ENCODE measurements at regions not wholly inside any gene's neighbourhood (a gene's known extent, or its start where the extent isn't known, plus 50 kb on each side); places are given as distances from the start of the nearest gene placed in this dataset. TPM values are rescaled to one million over a fixed set of nuclear protein-coding genes. Genes with fewer than 3 reads are reported as not detected.

DNA sequence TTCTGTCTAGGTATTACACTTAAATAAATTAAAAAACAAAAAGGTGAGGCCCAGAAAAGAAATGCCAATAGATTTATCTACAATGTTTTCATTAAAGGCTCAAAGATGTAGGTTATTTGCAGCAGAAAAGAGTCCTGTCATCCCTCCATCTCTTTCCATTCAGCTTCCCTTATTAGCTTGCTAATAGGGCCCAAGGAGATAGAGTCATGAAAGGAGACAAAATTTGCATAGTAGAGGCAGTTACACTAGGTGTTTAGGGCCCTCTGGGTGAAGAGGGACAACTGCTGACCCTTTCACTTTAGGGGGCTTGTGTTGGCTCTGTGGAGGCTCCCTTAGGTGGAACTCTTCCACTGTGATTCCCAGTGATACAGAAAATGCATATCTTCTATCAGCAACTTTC lies 58.4 kb upstream of the TACR3 start:
- Histone ChIP-seq H3K9me3 (ENCODE audit: control insufficient read depth in 4 of 4, insufficient read depth in 3 of 4, low read length in 3 of 4) (no peaks in the 10 kb centered on the region), H3K4me1 (ENCODE audit: control insufficient read depth in 5 of 5, insufficient read depth in 5 of 5, low read length in 5 of 5) (no peaks in the 10 kb centered on the region), H3K36me3 (ENCODE audit: control insufficient read depth in 4 of 4, insufficient read depth in 4 of 4, low read length in 4 of 4) (no peaks in the 10 kb centered on the region), H3K27me3 (ENCODE audit: control insufficient read depth in 3 of 3, insufficient read depth in 3 of 3, low read length in 2 of 3) (no peaks in the 10 kb centered on the region), H3K9ac (ENCODE audit: insufficient read depth in 1 of 2, low read length in 2 of 2) (no peak overlapping the region), H3K4me3 (no peak overlapping the region), H3K27ac (ENCODE audit: low read depth in 1 of 2, low read length in 1 of 2) (no peak overlapping the region)
- no peak for TF ChIP-seq CTCF (IDR thresholded peaks at IDR 0.05; ENCODE audit: control extremely low read depth, extremely low read depth)
- no peak for DNase-seq
- ATAC-seq (ENCODE audit: insufficient read depth, low FRiP score): no peak

- ATAC-seq (ENCODE audit: insufficient read depth, low FRiP score): no peak
- 76 to 83% methylated on average over 7 of the region's 7 CpGs for WGBS, 2 donors
- no peak for TF ChIP-seq CTCF (IDR thresholded peaks at IDR 0.05; ENCODE audit: control extremely low read depth, extremely low read depth)
- no peaks in the 10 kb centered on the region for H3K27me3 ChIP-seq (ENCODE audit: control insufficient read depth in 3 of 3, insufficient read depth in 3 of 3, low read length in 2 of 3)
- H3K4me1 ChIP-seq (ENCODE audit: control insufficient read depth in 5 of 5, insufficient read depth in 5 of 5, low read length in 5 of 5): no peaks in the 10 kb centered on the region
- no peak overlapping the region for H3K4me3 ChIP-seq
- no peak for DNase-seq
- H3K27ac ChIP-seq (ENCODE audit: low read depth in 1 of 2, low read length in 1 of 2): no peak overlapping the region
- no peak overlapping the region for H3K9ac ChIP-seq (ENCODE audit: insufficient read depth in 1 of 2, low read length in 2 of 2)
- no peaks in the 10 kb centered on the region for H3K36me3 ChIP-seq (ENCODE audit: control insufficient read depth in 4 of 4, insufficient read depth in 4 of 4, low read length in 4 of 4)
- H3K9me3 ChIP-seq (ENCODE audit: control insufficient read depth in 4 of 4, insufficient read depth in 3 of 4, low read length in 3 of 4): no peaks in the 10 kb centered on the region
Observed at GRCh38 chr4:103774326-103774825, 54.6 kb upstream of the TACR3 start.

DNA sequence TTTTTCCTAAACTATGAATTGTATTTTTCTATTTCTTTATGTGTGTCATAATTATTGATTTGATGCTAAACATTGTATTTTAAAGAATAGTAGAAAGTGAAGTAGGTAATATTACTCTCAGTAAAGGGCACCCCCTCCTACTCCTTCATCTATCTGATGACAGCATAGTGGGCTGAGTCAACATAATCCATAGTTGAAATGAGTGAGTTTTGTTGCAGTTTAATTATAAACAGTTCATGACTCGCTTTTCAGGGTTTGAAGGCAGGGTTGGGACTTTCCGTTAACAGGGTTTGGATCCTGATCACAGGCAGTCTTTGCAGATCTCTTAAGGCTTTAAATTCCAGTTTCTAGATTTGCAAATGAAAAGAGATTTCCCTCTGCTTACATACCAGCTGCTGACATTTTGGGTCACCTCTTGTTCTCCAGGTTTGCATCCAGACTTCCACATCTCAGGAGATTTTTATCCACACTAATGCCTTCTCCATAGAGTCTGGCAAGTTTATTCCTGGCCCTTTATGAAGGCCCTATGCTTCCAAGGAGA lies 54.0 kb upstream of the TACR3 start:
- Histone ChIP-seq H3K36me3 (ENCODE audit: control insufficient read depth in 4 of 4, insufficient read depth in 4 of 4, low read length in 4 of 4) (no peaks in the 10 kb centered on the region), H3K4me1 (ENCODE audit: control insufficient read depth in 5 of 5, insufficient read depth in 5 of 5, low read length in 5 of 5) (no peaks in the 10 kb centered on the region), H3K9me3 (ENCODE audit: control insufficient read depth in 4 of 4, insufficient read depth in 3 of 4, low read length in 3 of 4) (no peaks in the 10 kb centered on the region), H3K9ac (ENCODE audit: insufficient read depth in 1 of 2, low read length in 2 of 2) (no peak overlapping the region), H3K4me3 (no peak overlapping the region), H3K27ac (ENCODE audit: low read depth in 1 of 2, low read length in 1 of 2) (no peak overlapping the region), H3K27me3 (ENCODE audit: control insufficient read depth in 3 of 3, insufficient read depth in 3 of 3, low read length in 2 of 3) (no peaks in the 10 kb centered on the region)
- ATAC-seq (ENCODE audit: insufficient read depth, low FRiP score) (no peak), DNase-seq (no peak)
- WGBS, 2 donors: 80 to 83% methylated on average over 2 of the region's 2 CpGs
- no peak for TF ChIP-seq CTCF (IDR thresholded peaks at IDR 0.05; ENCODE audit: control extremely low read depth, extremely low read depth)

Small RNAs in the stretch of these regions (small RNA-seq; reads per million reads assigned to genes)
- not detected for gene RNU6-635P (ENCODE audit: low replicate concordance)
